Loucy (cell line): ENCODE measurements at regions not wholly inside any gene's neighbourhood (a gene's known extent, or its start where the extent isn't known, plus 50 kb on each side); places are given as distances from the start of the nearest gene placed in this dataset.

Experiments used
- CTCF ChIP-seq: fragments of 200-600 bp; sonication (generic); conservative IDR thresholded peaks from 2 replicates; pipeline ENCODE4 v1.5.1; 2014; ENCODE audit warnings: mild to moderate bottlenecking, antibody characterized with exemption, low read length
- EZH2phosphoT487 ChIP-seq: fragments of 200-600 bp; IDR thresholded peaks from 2 replicates; pipeline ENCODE4 v1.6.1; 2018; ENCODE audit warnings: antibody characterized with exemption, mild to moderate bottlenecking, moderate library complexity, borderline replicate concordance

GRCh38 chr7:153188161-153188560 is 428.6 kb downstream of the ACTR3B start:
- no peak for TF ChIP-seq CTCF
- TF ChIP-seq EZH2phosphoT487: no peak
